ENCODE measurements at regions not wholly inside any gene's neighbourhood (a gene's known extent, or its start where the extent isn't known, plus 50 kb on each side); places are given as distances from the start of the nearest gene placed in this dataset.

- TF ChIP-seq EZH2 (IDR thresholded peaks at IDR 0.05; ENCODE audit: borderline replicate concordance) (no peak), CTCF (IDR thresholded peaks at IDR 0.05; ENCODE audit: poor library complexity) (no peak), EZH2phosphoT487 (IDR thresholded peaks at IDR 0.05; ENCODE audit: low read depth, severe bottlenecking, unreplicated experiment) (no peak)
These were observed 154.6 kb upstream of the RGMA start for GRCh38 chr15:93243573-93243972.

Measured in hepatocyte (in vitro differentiated cells).